Dedifferentiated amniotic fluid mesenchymal stem cell (primary cell): ENCODE measurements at regions not wholly inside any gene's neighbourhood (a gene's known extent, or its start where the extent isn't known, plus 50 kb on each side); places are given as distances from the start of the nearest gene placed in this dataset.

Source experiments
- DNase-seq: peaks from one replicate; pipeline ENCODE4 v3.0.0-alpha.2; 2016; ENCODE audit errors: extremely low spot score

DNA sequence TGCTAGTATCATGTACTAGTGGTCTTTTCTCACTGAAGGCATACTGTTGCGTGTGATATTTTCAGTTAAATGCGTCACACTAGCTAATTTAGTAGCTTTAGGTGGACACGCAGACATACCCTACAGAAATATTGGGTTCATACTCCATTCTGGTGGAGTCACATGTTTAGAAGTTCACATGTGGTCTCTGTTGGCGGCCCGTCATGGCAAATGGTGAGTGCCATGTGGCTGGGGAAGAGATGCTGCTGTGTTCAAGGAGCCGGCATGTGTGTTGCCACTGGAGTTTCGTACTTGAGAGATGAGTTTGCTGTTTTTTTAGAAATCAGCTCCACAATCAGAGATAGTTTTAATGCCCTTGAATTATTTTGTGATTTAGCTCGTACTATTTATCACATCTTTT lies 454.6 kb downstream of the PCNX1 start:
- no peak for DNase-seq

DNA sequence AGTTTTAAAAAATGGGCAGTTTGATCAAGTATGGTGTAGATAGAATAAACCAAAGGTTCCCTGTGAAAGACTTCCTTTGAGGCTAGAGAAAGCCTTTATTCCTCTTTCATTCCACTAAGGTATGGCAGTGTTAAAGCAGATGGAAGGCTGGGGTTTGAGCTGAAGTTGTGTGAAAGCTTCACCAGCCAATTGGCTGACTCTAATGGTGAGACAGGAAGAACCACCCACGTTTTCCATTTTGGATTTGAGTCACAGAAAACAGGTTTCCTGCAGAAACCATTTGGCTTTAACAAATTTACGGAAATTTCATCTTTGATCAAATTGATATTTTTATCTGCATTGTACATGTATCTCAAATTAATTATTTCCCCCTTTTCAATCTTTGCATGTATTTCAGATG lies 455.0 kb downstream of the PCNX1 start:
- DNase-seq, result no peak

GRCh38 chr14:71362920-71363584 lies 455.8 kb downstream of the PCNX1 start:
- DNase-seq, result peak; percentile 80

DNA sequence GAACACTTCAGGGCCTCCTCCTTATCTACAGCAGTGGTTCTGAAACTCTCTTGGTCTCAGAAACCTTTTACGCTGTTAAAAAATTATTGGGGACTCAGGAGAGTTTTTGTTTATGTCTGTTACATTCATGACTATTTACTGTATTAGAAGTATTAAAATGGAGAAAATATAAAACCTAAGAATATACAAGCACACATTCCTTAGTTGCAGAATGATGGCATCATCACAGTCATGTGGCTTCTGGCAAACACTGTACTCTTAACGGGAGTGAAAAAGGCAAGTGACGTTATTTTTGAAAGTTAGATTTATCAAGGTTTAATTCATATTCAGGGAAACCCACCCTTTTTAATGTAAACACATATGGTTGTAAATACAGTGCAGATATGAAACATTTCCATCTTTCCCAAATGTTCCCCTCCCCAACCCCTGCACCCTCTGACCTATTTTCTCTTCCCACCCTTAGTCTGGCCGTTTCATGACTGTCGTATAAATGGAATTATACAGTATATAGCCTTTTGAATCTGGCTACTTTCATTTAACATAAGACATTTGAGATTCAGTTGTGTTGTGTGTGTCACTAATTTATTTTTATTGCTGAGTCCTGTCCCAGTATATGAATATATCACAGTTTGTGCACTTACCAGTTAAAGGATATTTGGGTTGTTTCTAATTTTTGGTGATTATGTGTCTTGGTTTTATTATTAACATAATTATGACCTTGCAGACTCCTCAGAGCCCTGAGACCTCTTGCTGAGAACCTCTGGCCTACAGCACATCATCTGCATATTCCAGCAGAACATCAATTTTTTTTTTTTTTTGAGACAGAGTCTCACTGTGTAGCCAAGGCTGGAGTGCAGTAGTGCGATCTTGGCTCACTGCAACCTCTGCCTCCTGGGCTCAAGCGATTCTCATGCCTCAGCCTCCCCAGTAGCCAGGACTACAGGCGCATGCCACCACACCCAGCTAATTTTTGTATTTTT lies 457.0 kb downstream of the PCNX1 start:
- DNase-seq, result peak; percentile 76

- no peak for DNase-seq
Measured at GRCh38 chr14:71365361-71365760, 458.1 kb downstream of the PCNX1 start.

DNA sequence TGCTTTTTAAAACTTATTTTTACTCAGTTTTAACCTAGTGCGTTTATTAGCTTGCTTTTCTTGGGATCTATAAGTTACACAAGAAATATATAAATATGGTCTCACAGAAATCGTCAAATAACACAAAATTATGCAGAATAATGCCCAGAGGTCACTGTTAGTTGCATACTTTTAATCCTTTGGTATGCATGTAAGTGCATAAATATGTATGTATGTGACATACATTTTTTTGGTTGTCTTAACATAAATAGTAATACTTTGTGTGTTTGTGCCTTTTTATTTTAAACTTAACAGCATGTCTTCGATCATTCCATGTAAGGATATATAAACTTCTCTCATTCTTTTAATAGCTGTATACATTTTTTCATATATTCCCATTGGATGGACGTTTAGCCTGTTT lies 459.6 kb downstream of the PCNX1 start:
- DNase-seq, result no peak

DNA sequence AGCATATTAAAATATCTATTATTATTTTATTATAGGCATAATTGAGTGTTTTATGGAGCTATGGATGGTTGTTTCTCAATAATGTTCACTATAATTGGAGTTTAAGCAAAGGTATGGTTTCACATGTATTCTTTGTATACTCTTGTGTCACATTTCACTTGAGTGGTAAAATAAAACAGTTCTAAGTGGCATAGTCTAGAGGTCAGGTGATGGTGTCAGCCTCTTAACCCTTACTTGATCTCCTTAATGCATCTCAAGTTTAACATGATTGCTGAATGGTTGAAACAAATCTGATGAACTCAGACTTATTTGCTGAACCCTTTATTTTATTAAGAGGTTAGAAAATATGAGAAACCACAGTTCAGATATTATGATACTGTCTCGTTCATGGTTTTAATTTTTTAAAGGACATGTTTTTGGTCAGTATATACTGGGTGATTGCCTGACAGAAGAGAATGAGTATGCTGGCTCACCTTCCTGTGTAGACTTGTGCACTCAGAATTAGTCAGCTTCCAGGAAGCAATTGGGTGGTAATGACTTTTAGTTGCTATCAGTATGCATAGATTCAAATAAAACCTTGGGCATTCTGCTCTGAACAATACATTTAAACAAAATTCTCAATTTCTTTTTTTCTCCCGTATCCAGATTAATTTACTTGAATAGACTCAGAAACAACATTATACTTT lies 464.6 kb downstream of the PCNX1 start:
- no peak for DNase-seq

DNA sequence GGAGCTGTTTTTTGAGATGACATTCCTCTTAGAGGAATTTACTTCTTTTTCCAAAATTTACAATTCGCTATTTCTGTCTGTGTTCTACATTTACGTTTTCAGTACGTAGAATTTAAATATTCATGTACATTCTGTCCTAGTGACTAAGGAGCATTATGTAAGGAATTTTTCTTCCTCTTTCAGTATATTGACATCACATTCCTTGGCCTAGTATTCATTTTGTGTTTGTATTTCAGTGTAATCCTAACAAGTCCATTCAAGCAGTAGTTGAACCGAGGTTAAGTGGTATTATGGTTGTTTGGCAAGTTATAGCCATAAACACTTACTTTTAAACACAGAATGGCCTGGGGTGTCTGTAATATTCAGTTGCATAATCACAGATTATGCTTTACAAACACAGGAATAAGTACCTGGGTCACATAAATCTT lies 465.2 kb downstream of the PCNX1 start:
- DNase-seq, result peak; percentile 68

DNA sequence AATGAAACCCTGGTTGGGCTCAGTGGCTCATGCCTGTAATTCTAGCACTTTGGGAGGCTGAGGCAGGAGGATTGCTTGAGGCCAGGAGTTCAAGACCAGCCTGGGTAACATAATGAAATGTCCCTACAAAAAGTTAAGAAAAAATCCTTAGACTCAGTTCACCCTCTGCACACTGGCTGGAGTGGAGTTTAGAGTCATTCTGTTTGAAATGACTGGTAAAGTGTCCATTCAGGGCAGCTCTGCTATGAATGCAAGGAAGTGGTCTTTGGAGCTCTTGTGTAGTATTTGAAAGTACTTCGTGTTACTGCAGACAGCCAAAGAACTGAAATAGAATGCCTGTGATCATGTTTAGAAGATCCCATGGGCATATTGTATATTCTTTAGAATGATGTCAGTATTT lies 466.5 kb downstream of the PCNX1 start:
- DNase-seq, result no peak

- DNase-seq, result no peak
Measured at GRCh38 chr14:71374989-71375388, 467.7 kb downstream of the PCNX1 start.

- DNase-seq, result no peak
Measured at GRCh38 chr14:71377099-71377498, 469.8 kb downstream of the PCNX1 start.

- DNase-seq, result peak; percentile 40
Measured at GRCh38 chr14:71380271-71380670, 473.0 kb downstream of the PCNX1 start.

DNA sequence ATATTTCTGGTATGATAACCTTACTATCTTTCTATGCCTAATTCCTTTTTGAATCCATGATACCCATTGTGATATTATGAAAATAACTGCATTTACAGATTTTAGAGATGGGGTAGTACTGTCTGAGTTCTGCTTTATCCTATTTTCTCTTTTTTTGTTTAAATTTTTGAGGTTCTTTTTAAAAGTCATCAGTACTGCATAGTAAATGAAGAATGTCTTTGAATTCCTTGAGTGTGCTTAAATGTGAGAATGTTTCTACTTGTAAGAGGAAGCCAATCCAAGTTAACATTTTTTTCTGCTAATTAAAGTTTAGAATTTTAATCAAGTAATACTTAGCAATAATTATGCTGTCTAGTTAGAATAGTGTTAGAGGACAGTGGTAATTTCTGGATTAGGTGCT lies 474.6 kb downstream of the PCNX1 start:
- no peak for DNase-seq

DNA sequence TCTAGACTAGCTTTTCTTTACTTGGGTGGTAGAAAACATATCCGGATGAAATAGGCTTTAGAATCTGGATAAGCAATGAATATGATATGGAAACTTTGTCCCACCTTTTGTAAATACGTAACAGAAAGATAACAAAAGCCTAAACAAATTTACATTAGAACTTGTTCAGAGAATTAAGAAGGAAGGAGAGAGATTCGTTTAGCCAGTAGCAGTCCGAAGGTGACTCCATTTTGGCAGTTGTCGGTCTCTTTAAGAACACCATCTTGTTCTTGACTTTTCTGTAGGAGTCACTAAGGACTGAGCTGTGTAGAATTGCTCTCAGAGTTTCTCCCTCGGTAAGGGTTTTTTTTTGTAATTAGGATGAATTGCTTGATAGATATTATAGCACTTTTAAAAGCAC lies 475.1 kb downstream of the PCNX1 start:
- no peak for DNase-seq

DNA sequence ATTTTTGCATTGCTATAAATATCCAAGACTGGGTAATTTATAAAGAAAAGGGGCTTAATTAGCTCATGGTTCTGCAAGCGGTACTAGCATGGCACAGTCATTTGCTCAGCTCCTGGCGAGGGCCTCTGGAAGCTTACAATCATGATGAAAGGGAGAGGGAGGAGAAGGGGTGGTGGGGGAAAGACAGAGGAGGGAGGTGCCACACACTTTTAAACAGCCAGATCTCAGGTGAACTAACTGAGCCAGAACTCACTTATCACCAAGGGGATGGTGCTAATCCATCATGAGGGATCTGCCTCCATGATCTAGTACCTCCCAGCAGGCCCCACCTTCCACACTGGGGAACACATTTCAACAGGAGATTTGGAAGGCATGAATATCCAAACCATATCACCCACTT lies 476.3 kb downstream of the PCNX1 start:
- DNase-seq, result no peak

DNA sequence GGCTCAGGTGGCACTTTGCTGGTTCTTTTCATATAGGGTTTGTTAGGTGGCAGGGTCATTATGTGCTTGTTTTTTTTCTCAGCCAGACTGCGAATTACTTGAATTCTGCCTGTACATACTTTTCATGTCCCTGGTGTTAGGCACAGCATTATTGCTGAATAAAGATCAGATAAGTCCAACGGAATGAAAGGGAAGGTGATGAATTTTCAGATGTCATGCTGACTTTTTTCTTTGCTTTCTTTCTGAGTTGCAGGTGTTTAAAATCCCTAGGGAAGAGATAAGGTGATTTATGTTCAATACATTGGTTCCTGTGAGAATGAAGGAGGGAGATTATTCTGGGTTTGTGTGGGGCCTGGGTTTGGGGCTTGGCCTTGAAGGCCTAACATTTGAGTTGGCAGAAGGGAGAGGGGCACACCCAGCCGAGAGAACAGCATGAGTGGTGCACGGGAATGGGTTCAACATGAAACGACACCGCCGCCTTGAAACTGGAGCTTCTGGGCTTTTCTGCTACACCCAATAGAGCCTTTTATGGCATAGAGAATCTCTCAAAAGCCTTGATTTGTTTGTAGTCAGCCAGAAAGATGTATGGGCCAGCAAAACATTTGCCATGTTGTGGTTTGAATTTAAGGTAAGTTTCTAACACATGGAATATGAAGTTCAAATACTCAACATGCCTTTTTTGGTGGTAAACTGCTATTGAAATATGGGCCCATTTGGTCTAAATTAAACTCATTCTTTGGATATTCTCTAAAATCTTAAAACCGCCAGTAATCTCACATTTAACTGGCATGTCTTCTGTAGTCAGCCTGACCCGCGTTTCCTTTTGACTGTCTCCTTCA lies 477.0 kb downstream of the PCNX1 start:
- DNase-seq, result no peak

- no peak for DNase-seq
Measured at GRCh38 chr14:71387753-71388152, 480.5 kb downstream of the PCNX1 start.

- DNase-seq, result no peak
Measured at GRCh38 chr14:71388336-71388735, 481.1 kb downstream of the PCNX1 start.

DNA sequence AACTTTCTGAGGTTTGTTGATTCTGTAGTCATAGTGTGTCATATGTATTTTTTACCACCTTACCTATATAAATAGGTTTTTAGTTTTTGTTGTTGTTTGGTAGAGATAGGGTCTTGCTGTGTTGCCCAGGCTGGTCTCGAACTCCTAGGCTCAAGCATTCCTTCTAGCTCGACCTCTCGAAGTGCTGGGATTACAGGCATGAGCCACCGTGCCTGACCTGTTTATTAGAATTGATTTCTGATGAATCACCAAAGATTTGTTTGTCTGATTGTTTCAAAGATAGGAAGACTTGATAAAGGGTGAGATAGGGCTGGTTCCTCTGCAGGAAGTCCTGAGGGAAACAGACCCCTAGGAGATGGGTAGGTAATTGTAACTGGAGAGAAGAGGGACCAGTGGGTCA lies 481.6 kb downstream of the PCNX1 start:
- no peak for DNase-seq

- DNase-seq, result no peak
Measured at GRCh38 chr14:71394386-71394785, 487.1 kb downstream of the PCNX1 start.

- DNase-seq, result no peak
Measured at GRCh38 chr14:71395151-71395604, 487.9 kb downstream of the PCNX1 start.
